Esophagus squamous epithelium (tissue), 4 donors: ENCODE measurements at regions not wholly inside any gene's neighbourhood (a gene's known extent, or its start where the extent isn't known, plus 50 kb on each side); places are given as distances from the start of the nearest gene placed in this dataset.

ENCODE experiments used
- CTCF ChIP-seq, 6 experiments: fragments of 450-650 bp in 4 of 6; fragments of 200-600 bp in 2 of 6; sonication (generic) in 2 of 6; IDR thresholded peaks; one replicate each; pipeline ENCODE4 v1.5.1; 2016 to 2019; ENCODE audit warnings: antibody characterized with exemption in 6 of 6, mild to moderate bottlenecking in 4 of 6, moderate library complexity in 4 of 6
- POLR2A ChIP-seq, 4 donors: fragments of 450-650 bp; IDR thresholded peaks; one replicate each; pipeline ENCODE4 v1.6.1; 2017; ENCODE audit warnings: antibody characterized with exemption in 4 of 4, mild to moderate bottlenecking in 4 of 4, moderate library complexity in 3 of 4

DNA sequence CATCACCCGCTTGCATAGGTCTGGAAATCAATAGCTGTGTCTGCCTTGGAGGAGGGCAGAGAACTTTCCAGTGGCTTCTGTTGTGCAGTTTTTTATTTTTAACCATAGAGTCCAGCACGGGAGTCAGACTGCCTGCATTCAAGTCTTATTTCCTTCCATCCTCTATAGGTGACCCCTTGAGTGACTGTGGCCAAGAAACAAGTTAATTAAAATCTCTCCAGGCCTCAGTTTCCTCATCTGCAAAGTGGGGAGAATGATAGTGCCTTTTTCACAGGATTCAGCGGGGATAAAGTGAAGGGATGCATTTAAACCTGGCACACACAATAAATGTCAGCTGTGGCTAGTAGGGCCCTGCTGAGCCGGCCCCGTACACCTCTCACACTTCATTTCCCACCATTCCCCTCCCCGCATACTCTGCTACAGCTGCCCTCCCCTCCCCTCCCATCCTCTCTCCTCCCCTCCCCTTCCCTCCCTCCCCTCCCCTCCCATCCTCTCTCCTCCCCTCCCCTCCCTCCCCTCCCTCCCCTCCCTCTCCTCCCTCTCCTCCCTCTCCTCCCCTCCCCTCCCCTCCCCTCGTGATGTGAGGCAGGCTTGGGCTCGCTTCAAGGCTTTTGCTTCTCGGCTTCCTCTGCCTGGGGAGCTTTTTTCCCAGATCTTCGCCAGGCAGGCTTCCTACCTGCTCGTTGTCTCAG, 150.5 kb downstream of the TFAP2C start:
- no peak for TF ChIP-seq CTCF (IDR thresholded peaks at IDR 0.05)
- no peak for TF ChIP-seq POLR2A (IDR thresholded peaks at IDR 0.05)
